ENCODE measurements at regions not wholly inside any gene's neighbourhood (a gene's known extent, or its start where the extent isn't known, plus 50 kb on each side); places are given as distances from the start of the nearest gene placed in this dataset.

DNA sequence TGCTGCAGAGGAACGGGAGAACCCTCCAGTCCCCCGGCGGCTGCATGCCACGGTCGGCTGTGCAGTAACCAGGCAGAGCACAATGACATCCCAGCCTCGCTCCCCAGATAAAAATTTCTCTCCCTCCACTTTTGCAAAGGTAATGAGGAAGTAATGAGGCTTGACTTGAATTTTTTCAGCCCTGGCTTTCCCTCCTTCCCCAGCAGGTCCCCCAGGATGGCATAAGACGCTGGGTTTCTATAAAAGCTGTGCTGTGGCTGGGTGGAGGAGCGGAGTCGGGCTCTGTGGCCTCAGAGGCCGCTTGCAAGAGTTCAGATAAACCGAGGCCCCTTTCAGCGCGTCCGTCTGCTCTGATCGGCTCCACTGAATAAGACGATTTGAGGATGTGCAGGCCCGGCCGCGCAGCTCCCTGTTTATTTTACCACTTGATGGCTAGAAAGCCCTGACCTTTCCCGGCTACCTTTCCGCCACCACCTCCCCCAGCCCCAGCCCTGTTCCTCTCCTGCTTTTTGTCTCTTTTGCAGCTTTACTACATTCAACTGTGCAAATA is 351.9 kb upstream of the IRX2 start (continued):
- TF ChIP-seq, protein P1, sequence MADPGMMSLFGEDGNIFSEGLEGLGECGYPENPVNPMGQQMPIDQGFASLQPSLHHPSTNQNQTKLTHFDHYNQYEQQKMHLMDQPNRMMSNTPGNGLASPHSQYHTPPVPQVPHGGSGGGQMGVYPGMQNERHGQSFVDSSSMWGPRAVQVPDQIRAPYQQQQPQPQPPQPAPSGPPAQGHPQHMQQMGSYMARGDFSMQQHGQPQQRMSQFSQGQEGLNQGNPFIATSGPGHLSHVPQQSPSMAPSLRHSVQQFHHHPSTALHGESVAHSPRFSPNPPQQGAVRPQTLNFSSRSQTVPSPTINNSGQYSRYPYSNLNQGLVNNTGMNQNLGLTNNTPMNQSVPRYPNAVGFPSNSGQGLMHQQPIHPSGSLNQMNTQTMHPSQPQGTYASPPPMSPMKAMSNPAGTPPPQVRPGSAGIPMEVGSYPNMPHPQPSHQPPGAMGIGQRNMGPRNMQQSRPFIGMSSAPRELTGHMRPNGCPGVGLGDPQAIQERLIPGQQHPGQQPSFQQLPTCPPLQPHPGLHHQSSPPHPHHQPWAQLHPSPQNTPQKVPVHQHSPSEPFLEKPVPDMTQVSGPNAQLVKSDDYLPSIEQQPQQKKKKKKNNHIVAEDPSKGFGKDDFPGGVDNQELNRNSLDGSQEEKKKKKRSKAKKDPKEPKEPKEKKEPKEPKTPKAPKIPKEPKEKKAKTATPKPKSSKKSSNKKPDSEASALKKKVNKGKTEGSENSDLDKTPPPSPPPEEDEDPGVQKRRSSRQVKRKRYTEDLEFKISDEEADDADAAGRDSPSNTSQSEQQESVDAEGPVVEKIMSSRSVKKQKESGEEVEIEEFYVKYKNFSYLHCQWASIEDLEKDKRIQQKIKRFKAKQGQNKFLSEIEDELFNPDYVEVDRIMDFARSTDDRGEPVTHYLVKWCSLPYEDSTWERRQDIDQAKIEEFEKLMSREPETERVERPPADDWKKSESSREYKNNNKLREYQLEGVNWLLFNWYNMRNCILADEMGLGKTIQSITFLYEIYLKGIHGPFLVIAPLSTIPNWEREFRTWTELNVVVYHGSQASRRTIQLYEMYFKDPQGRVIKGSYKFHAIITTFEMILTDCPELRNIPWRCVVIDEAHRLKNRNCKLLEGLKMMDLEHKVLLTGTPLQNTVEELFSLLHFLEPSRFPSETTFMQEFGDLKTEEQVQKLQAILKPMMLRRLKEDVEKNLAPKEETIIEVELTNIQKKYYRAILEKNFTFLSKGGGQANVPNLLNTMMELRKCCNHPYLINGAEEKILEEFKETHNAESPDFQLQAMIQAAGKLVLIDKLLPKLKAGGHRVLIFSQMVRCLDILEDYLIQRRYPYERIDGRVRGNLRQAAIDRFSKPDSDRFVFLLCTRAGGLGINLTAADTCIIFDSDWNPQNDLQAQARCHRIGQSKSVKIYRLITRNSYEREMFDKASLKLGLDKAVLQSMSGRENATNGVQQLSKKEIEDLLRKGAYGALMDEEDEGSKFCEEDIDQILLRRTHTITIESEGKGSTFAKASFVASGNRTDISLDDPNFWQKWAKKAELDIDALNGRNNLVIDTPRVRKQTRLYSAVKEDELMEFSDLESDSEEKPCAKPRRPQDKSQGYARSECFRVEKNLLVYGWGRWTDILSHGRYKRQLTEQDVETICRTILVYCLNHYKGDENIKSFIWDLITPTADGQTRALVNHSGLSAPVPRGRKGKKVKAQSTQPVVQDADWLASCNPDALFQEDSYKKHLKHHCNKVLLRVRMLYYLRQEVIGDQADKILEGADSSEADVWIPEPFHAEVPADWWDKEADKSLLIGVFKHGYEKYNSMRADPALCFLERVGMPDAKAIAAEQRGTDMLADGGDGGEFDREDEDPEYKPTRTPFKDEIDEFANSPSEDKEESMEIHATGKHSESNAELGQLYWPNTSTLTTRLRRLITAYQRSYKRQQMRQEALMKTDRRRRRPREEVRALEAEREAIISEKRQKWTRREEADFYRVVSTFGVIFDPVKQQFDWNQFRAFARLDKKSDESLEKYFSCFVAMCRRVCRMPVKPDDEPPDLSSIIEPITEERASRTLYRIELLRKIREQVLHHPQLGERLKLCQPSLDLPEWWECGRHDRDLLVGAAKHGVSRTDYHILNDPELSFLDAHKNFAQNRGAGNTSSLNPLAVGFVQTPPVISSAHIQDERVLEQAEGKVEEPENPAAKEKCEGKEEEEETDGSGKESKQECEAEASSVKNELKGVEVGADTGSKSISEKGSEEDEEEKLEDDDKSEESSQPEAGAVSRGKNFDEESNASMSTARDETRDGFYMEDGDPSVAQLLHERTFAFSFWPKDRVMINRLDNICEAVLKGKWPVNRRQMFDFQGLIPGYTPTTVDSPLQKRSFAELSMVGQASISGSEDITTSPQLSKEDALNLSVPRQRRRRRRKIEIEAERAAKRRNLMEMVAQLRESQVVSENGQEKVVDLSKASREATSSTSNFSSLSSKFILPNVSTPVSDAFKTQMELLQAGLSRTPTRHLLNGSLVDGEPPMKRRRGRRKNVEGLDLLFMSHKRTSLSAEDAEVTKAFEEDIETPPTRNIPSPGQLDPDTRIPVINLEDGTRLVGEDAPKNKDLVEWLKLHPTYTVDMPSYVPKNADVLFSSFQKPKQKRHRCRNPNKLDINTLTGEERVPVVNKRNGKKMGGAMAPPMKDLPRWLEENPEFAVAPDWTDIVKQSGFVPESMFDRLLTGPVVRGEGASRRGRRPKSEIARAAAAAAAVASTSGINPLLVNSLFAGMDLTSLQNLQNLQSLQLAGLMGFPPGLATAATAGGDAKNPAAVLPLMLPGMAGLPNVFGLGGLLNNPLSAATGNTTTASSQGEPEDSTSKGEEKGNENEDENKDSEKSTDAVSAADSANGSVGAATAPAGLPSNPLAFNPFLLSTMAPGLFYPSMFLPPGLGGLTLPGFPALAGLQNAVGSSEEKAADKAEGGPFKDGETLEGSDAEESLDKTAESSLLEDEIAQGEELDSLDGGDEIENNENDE (IDR thresholded peaks at IDR 0.05; ENCODE audit: insufficient replicate concordance, low read length) = no peak
- TF ChIP-seq NANOG (IDR thresholded peaks at IDR 0.05; ENCODE audit: insufficient read depth, low read depth, low read length, poor library complexity, severe bottlenecking) = no peak
- TF ChIP-seq CBX5 (IDR thresholded peaks at IDR 0.05; ENCODE audit: low read depth, low read length) = no peak
- no peak for TF ChIP-seq JUND (IDR thresholded peaks at IDR 0.05; ENCODE audit: low read length)
- no peak for TF ChIP-seq EZH2 (IDR thresholded peaks at IDR 0.05; ENCODE audit: low read depth, low read length, severe bottlenecking)
- TF ChIP-seq POLR2AphosphoS5 (IDR thresholded peaks at IDR 0.05; ENCODE audit: low read depth, low read length) = no peak
- no peak for TF ChIP-seq HDAC2 (IDR thresholded peaks at IDR 0.05; ENCODE audit: borderline replicate concordance in 1 of 2, low read depth in 2 of 2, low read length in 2 of 2)
- no peak for TF ChIP-seq ASH2L (IDR thresholded peaks at IDR 0.05; ENCODE audit: low read length)
